Kidney epithelial cell (primary cell): ENCODE measurements at regions not wholly inside any gene's neighbourhood (a gene's known extent, or its start where the extent isn't known, plus 50 kb on each side); places are given as distances from the start of the nearest gene placed in this dataset.

Experiments
- DNase-seq: peaks from one replicate; pipeline ENCODE4 v3.0.0-alpha.2; 2010; ENCODE audit warnings: low read depth
- H3K27me3 ChIP-seq: 2 replicates; pipeline ENCODE4 v1.6.0; 2011; ENCODE audit warnings: low read length; ENCODE audit not compliant: control insufficient read depth, insufficient read depth
- H3K36me3 ChIP-seq: 2 replicates; pipeline ENCODE4 v1.5.1; 2011; ENCODE audit warnings: low read length; ENCODE audit not compliant: control insufficient read depth, insufficient read depth
- H3K4me3 ChIP-seq: 2 replicates; pipeline ENCODE4 v1.5.1; 2011; ENCODE audit warnings: low read depth, mild to moderate bottlenecking, control low read depth, low read length
- CTCF ChIP-seq: IDR thresholded peaks from 2 replicates; pipeline ENCODE4 v1.5.1; 2011; ENCODE audit warnings: mild to moderate bottlenecking, moderate library complexity, low read length, control low read depth, inconsistent platforms; ENCODE audit not compliant: insufficient read depth, poor library complexity, severe bottlenecking

DNA sequence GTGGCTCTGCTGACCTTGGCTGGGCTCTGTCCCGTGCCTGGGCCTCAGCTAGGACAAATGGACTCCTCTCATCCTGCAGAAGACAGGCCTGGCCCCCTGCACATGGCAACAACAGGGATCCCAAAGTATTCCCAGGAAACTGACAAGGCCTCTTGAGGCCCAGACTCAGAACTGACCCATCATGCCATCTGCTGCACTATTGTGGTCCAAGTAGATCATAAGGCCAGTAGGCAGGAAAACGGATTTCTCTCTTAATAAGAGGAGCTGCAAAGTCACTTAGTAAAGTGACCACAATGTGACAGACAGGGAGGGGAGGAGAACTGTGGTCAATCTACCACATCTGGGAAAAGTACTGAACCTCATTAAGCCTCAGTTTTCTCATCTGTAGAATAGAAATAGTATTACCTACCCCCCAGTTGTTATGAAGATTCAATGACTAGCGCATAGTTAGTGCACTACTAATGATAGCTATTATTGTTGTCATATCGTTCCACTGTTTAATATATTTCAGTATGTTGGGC, 62.1 kb upstream of the TNRC6A start:
- no peak for DNase-seq
- H3K36me3 ChIP-seq, result no peaks in the 10 kb centered on the region
- H3K27me3 ChIP-seq, result no peaks in the 10 kb centered on the region
- TF ChIP-seq CTCF, result no peak
- H3K4me3 ChIP-seq, result no peak overlapping the region

- TF ChIP-seq CTCF, result no peak
- no peak overlapping the region for H3K4me3 ChIP-seq
- no peaks in the 10 kb centered on the region for H3K27me3 ChIP-seq
- H3K36me3 ChIP-seq, result no peaks in the 10 kb centered on the region
- peak; percentile 77 for DNase-seq
These were observed 60.9 kb upstream of the TNRC6A start for GRCh38 chr16:24668481-24669061.

DNA sequence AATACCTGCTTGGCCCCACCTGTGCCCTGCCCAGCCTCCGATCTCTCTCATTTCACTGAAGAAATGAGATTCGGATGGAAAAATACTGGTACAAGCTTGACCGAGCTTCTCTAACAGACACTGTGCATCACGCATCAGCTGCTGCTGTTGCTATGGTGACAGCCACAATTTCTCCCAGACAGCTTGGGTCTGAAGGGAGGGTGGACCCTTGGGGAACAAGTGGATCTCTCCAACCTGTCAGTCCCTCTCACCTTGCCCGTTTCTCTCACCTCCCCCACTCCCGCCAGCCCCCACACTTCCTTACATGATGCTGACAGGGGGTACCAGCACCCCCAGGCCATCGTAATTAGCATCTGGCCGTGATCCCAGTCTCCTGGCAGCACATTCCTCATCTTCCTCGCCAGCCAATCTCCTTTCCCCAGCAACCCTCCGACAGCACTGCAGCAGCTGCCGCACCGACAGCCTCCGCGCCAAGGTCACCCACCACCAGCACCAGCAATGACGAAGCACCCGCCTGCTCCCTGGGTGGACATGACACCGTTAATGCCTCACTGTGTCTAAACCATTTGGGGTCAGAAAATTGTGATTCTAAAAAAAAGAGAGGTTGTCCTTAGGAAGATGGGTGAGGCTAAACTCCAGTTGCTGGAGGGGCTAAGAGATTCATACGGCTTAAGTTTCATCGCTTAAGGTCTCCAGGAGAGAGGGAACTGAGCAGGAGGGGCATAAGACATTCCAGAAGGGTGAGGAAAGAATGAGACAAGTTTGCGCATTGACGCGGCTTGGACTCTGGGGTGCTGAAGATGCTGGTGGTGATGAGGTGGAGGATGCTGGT, 58.6 kb upstream of the TNRC6A start:
- Histone ChIP-seq H3K27me3 (no peaks in the 10 kb centered on the region), H3K36me3 (no peaks in the 10 kb centered on the region), H3K4me3 (no peak overlapping the region)
- peak; percentile 92 for DNase-seq
- no peak for TF ChIP-seq CTCF

DNA sequence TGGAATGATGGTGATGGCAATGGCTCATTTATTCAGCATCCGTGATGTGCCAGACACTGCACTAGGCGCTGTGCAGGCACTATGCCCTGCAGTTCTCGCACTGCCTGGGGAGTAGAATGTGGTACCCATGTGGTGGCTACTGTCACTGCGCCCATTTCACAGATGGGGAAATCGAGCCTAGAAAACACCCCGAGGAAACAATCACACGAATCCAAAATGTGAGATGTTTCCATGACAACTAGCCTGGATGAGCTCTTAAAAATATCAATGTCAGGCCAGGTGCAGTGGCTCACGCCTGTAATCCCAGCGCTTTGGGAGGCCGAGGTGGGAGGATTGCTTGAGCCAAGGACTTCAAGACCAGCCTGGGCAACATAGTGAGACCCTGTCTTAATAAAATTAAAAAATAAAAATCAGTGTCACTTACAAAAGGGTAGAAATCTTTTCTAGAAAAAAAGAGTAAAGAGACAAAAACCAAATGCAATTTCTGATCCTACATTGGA, 57.9 kb upstream of the TNRC6A start:
- no peak for TF ChIP-seq CTCF
- no peak for DNase-seq
- Histone ChIP-seq H3K36me3 (no peaks in the 10 kb centered on the region), H3K27me3 (no peaks in the 10 kb centered on the region), H3K4me3 (no peak overlapping the region)

- no peaks in the 10 kb centered on the region for H3K36me3 ChIP-seq
- TF ChIP-seq CTCF, result no peak
- no peak overlapping the region for H3K4me3 ChIP-seq
- no peaks in the 10 kb centered on the region for H3K27me3 ChIP-seq
- DNase-seq, result no peak
These were observed 56.3 kb upstream of the TNRC6A start for GRCh38 chr16:24673155-24673554.
